Left cardiac atrium (tissue), 4 donors: ENCODE measurements at regions not wholly inside any gene's neighbourhood (a gene's known extent, or its start where the extent isn't known, plus 50 kb on each side); places are given as distances from the start of the nearest gene placed in this dataset.

Experiments used
- ATAC-seq, 2 donors: fragments of 200-7000 bp; cut with Tn5 transposase; one replicate each; pipeline ENCODE4 v1.9.1; 2020; ENCODE audit warnings: mild to moderate bottlenecking in 2 of 2, moderate library complexity in 2 of 2
- DNase-seq: peaks from one replicate; pipeline ENCODE4 v3.0.0-alpha.2; 2020
- intact Hi-C, 2 donors: fragments of 100-400 bp; cut with DNase I; formaldehyde crosslinking; loops; one replicate each; pipeline versions ENCODE4 v1.14.1 to v1.15.1; 2022 to 2023
- donor health status: DM: no; HTN: yes; CAD: no.
- donor health status: DM: no; HTN: yes; CAD: no; lungs with severe emphysema.
- donor health status: DM: yes; HTN: yes; CAD: no.
- donor health status: Dilated cardiomyopathy.

DNA sequence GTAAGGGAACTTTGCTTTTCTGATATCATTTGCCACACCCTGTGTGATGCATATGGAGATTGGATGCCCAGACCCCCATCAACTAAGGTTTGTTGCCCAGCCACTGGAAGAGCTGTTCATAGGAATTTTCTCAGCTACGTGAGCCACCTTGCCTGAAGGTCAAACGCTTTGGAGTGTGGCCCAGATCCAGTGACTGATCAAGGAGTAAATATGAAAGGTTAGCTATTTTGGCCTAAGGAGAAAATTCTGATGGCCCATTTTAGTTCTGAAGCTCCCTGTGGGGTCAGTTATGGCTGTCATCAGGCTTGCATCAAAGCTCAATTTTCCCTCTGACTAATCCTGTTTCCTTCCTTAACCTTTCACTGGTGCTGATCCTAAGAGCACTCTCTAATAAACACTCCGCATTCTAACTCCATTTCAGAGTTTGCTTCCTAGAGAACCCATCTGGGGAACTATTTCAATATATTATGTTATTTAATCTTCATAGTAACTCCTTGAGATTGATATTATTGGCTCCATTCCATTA is 407.7 kb downstream of the SPRY1 start:
- intact Hi-C loops: no loop called here

DNA sequence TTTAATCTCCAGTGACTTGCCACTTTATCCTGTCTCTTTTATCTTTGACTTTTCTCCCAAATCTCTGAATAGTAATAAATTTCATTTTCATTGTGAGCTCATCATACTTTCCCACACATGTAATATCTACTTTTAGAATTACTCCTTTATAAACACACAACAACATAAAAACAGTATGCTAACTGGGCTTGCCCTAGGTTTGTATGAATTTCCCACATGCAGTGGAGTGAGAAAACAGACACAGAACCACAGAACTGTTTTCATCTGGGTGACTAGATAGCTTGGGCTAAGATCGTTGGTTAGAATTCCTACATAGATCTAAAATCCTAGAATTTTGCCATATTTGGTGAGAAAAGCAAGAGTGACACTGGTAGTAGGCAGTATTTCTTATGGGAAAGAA is 409.5 kb downstream of the SPRY1 start:
- DNase-seq (no peak), ATAC-seq (peak in 1 of 2 donors; percentile 41)
- intact Hi-C loops: no loop called here

More for the DNA sequence above, 407.7 kb downstream of the SPRY1 start:
- no peak for DNase-seq
- ATAC-seq: no peak

DNA sequence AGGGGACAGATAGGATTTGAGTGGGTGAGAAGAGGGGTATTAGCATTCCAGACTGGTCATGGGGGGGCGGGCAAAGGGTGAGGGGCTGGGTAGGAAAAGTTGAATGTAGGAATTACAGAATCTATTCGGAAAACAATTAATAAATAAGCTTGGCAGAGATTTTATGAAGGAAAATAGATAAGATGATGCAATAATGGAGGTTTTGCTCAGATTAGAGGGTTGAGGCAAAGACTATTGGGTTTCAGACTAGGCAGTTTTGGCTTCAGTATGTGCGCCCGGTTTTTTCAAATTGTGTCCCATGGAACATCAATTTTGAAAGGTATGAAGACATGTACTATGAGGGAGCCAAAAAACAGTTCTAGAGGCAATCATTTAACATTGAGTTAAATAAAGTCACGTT is 410.6 kb downstream of the SPRY1 start:
- intact Hi-C loops: no loop called here
- DNase-seq (no peak), ATAC-seq (no peak)

DNA sequence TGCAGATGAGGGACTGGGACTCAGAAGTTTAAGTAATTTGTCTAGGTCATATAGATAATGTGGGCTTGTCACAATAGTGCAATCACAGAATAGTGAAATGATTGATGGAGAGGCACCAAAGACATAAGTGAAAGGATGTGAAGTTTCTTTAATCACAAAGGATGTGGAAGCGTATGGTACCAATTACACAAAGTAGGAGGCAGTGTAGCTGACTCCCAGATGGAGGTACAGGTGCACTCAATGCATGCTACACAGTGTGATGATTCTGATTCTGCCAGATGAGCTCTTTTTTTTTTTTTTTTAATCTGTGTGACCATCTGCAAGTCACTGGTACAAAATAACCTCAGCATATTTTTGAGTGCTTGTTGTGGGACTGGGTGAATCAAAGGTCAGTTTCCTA is 411.3 kb downstream of the SPRY1 start:
- ATAC-seq (no peak), DNase-seq (no peak)
- intact Hi-C loops: no loop called here

DNA sequence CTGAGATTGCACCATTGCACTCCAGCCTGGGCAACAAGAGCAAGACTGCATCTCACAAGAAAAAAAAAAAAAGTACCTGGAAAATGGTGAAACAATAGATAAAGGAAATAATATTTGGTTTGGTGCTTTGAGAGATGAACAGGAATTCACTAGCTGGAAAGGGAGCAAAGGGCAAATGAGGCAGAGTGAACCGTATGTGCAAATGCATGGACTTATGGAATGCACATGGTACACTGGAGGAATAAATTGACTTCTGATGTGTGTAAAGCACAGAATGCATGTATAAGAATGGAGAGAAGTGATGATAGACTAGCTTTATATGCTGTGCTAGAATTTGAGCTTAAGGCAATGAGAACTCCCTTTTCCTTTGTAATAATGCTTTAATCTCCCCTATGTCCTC is 413.3 kb downstream of the SPRY1 start:
- ATAC-seq (no peak), DNase-seq (no peak)
- intact Hi-C loops: no loop called here

DNA sequence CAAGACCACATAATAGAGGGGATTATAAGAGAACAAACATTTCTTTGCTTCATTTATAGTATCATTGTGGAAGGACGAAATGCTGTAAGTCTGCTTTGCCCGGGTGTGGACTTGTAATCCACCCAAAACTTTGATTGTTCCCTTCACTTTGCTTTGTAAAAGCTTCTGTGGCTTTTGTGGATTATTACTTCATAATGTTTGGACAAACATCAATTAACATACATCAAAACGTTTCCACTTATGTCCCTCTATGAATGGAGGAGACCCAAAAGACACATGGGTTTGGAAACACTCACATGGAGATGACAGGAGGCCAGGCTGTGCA is 415.4 kb downstream of the SPRY1 start:
- no peak for DNase-seq
- ATAC-seq: no peak
- intact Hi-C loops: no loop called here

DNA sequence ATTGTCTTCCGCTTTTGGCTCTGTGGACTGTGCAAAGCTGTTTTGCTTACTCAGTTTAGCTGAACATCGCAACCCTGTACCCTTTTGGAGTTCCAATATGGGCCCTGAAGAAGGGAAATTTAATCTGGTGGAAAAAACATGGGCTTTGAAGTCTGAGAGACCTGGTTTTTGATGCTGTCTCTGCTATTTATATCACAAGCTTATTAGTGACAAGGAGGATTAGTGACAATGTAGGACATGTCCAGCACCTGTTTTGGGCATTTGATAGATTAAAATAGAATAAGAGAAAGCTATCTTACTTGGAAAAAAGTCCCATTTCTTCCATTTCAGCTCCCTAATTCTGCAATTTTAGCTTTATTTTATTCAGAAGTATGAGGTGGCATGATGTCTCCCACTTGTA is 417.3 kb downstream of the SPRY1 start:
- intact Hi-C loops: no loop called here
- DNase-seq: no peak
- ATAC-seq: no peak

DNA sequence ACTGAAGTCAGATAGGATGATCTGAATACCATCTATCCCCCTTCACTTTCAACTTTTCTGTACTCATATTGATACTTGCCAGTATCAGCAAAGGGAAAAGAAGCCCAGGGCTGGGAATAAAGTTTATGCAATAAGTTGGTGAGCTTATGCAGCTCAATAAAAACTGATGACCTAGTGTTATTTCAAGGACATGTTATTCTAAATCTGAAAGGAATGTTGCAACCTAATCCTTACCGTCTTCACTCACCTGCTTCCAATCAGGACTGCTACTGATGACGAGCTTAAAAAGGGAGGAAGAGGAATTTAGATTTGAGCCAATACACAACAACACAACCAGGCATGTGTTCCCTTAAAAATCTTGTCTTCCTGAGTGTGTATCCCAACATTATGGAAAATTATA is 419.9 kb downstream of the SPRY1 start:
- intact Hi-C loops: no loop called here
- no peak for DNase-seq
- ATAC-seq: peak in 1 of 2 donors; percentile 49

DNA sequence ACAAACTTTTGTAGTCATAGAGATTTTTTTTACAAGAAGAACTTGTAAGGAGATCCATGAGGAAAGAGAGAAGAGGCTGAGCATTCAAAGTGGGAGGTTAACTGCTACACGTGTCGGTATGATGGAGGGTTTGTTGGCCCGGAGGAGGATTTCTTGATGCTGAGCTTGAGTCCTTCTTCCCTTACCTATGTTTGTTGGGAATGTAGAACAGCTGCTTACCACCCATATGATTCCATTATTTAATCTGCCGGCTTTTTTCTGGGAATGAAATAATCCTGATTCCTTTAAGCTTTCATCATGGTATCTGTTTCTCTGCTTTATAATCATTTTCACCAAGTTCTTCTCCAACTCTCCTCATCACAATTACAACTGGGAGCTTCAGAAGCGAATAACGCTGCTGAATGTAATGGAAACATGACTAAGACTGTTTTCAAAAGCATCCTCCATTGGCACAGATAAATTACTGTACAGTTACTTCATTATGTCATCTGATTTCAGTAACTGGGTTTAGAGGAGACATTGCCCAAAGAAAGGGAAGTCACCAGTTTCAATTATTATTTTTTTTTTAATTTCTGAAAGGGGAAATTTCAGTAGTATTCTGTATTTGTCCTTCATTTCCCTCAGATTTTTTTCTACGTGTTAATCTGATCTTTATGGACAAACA is 420.6 kb downstream of the SPRY1 start:
- ATAC-seq (no peak), DNase-seq (no peak)
- intact Hi-C loops: no loop called here

DNA sequence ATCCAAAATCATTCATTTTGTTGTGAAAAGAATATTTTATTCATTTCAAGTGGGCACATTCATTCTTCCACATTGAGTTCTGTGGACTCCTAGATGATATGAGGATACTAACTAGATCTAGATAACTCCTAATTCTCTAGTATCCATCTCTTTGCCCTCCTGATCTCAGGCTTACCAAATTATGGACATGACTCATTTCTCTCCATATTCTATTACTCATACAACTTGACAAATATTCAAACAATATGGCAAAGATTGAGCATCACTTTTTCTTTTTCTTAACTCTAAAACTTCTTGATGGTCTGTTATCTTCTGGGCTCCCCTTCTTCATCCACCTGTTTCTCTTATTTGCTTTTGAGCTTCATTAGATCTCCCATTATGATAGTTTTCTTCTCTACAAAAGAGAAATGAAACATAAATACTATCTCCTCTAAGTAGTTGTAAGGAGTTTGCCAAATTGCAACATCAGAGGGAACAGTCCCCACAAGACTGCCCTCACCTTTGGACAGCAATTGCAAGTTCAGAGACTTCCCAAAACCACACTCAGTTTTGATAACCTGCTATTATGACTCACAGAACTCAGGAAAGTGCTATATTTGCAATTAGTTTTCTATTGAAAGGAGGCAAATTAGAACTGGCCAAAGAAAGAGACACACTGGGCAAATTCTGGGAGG is 422.9 kb downstream of the SPRY1 start:
- DNase-seq (no peak), ATAC-seq (peak in 1 of 2 donors; percentile 33)
- intact Hi-C loops: no loop called here

DNA sequence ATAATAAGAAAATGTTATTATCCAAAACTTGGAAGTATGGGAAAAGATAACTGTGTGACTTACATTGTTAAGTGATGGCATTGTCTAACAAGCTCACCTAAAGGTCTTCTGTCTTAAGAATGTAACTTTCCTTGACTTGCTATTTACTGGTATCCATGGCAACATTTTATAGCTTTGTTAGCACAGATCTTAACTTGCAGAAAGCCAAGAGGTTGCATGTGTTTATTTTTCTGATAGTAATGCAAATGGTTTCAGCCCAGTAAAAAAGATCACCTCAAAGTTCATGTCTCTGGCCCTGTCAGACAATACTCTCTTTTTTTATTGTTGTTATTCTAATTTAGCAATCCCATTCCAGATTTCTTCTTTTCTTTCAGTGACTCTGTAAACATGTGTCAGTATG is 425.3 kb downstream of the SPRY1 start:
- DNase-seq (no peak), ATAC-seq (peak in 1 of 2 donors; percentile 12)
- intact Hi-C loops: no loop called here

DNA sequence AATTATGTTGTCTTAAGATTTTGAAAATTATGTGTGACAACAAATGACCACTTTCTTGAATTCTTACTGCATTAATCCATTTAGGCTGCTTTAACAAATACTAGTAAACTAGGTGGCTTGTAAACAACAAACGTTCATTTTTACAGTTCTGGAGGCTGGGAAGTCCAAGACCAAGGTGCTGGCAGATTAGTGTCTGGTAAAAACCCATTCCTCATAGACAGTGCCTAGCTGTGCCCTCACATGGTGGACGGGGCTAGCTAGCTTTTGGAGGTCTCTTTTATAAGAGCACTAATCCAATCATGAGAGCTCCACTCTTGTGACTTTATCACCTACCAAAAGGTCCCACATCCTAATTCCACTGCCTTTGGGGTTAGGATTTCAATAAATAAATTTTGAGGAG is 425.8 kb downstream of the SPRY1 start:
- no peak for ATAC-seq
- intact Hi-C loops: no loop called here
- DNase-seq: no peak

DNA sequence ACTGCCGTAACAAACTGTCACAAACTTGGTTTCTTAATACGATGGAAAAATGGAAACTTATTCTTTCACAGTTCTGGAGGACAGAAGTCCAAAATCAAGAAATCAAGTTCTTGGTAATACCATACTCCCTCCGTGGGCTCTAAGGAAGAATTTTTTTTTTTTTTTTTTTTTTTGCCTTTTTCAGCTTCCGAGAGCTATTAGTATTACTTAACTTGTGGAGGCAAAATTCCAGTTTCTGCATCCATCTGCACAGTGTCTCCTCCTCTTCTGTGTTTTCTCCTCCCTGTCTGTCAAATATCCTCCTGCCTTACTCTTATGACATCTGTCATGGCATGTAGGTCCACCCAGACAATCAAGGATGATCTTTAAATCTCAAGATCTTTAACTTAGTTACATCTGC is 426.6 kb downstream of the SPRY1 start:
- ATAC-seq (no peak), DNase-seq (no peak)
- intact Hi-C loops: no loop called here

DNA sequence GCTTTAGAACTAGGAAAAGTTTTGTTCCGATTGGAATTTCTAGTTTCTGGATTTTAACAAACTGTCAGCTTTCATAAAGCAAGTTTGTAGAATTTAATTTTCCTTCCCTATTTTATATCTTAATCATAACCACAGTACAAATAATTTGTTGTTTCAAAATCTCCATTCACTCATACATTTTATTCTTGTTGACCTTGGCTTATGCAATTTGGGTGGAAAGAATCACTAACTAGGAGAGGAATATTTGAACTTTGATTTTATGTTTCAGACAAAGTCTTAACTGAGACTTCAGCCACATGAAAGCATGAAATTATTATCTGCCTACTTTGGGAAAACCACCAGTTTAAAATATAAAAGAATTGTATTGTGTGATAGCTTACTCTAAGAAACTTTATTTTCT is 427.9 kb downstream of the SPRY1 start:
- intact Hi-C loops: no loop called here
- ATAC-seq: peak in 1 of 2 donors; percentile 35
- no peak for DNase-seq

DNA sequence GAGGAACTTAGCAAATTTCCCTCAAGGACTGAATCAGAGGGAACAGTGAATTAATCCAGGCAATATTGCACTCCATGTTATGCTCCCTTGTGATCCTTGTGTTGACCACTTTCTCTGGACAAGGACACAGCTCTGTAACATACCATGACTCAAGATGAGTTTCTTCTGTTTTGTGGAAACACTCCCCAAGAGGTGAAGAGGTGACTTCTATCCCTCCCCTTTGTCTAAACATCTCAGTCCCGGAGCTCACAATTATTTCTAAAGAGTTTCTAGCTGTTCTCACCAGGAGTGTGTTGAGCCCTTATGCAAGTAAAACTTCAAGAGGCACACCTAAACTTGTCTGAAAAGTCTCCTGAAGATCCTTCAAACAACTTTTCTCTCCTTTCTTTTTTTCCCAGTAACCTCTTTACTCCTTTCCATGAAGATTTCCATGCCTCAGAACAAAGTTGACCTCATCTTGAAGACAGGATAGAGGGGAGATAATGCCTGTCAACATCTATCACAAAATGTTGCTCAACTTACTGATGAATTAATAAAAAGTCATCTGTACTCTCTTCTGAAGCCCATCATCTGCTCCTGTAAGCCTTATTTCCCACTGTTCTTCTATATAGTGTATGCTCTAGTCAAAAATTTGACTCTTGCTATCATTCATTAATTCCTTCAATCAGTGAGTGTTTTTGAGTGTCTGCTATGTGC is 429.1 kb downstream of the SPRY1 start:
- peak in 1 of 2 donors; percentile 70 for ATAC-seq
- intact Hi-C loops: loop anchor here in 1 of 2 donors (5.0 kb wide), 1 partner anchor 38 kb away; no protein-coding TSS in a partner anchor
- no peak for DNase-seq

DNA sequence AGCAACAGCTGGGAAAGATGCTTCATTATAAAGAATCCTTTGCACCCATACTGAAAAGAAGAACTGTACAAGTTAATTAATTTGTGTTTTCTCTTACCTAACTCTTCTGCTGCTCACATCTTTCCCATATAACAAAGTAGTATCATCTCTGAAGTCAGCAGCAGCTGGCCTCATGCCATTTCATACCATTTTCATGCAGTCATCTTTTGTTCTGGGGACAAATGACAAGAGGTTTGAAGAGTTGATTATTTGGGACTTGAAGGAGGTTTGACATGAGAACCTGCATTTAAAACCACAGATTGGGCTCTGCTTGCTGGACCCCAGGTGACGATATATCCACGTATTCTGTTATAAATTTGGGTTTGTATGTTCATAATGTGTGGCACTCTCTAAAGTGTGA is 430.3 kb downstream of the SPRY1 start:
- peak; percentile 27 to 35 for ATAC-seq
- intact Hi-C loops: loop anchor here in 1 of 2 donors (5.0 kb wide), 1 partner anchor 40 kb away; no protein-coding TSS in a partner anchor
- DNase-seq: peak; percentile 54

DNA sequence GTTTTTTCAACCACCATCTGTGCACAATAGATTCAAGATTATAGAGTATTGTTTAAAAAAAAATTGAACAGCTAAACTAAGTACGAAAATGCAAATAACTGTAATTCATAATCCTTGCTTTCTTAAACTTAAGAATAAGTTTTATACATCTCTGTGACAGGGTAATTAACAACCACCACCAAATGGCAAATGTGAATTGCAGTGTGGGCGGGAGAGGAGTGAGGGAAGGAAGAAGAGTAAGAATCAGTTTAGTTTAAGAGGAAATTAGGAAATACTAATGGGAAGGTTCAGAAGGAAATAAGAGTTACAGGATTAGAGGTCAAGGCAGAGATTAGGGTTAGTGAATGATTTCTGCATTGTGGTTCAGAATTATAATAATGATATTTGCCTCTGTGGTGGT is 430.9 kb downstream of the SPRY1 start:
- ATAC-seq (no peak), DNase-seq (no peak)
- intact Hi-C loops: loop anchor here in 1 of 2 donors (5.0 kb wide), 1 partner anchor 40 kb away; no protein-coding TSS in a partner anchor

DNA sequence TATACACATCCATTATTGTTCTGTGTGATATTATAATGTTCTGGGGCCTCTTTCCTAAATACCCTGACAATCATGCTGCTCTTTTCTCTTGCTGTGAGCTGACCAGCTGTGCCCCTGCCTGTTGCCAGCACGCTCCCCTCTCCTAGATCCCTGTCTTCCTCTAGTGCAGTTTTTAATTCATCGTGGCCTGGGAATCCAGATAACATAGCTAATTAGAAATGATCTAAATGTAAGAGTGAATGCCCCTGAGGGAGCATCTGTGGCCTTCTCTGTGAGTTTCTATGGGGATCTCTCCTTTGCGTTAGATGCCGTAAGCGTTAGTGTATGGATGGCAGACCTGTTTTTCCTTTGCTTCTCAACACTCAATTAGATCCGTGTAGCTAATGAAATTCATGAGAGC is 434.3 kb downstream of the SPRY1 start:
- ATAC-seq (no peak), DNase-seq (no peak)
- intact Hi-C loops: loop anchor here in 1 of 2 donors (5.0 to 10.0 kb wide), 2 partner anchors 114 to 434 kb away; partner anchors contain the start of gene SPRY1

DNA sequence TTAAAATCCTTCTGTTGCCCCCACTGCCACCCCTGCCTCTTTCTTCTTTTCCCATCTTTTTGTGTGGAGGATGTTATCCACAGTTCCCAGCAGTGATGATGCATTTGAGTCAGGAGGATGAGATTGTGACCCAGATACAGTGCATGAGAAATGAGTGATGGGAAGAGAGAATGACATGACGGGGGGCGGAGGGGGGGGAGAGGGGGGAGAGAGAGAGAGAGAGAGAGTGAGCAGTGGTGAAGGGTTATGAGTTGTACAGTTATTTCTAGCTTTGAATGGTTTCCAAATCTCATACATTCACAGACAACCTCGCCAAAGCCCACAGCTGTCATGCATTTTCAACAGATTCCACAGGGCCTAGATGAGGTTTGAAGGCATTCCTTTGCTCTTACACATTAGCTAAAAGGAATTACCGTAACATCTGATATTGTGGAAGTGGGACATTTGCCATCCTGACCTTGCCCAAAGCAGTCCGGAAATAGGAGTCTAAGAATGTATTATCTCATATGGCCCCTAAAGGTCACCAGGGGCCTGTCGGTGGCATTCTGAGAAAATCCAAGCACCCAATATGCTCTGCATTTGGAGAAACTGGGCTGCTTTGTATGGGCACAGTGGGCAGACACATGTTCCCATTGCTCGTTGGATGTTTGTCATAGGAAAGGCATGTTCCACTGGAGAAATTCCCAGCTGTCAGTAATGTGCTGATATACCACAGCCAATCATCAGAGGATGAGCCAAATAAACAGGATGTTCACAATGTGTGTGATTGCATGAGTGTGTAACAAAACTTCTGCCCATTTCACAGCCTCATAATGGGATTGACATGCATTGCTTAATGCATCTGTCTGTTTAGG is 435.8 kb downstream of the SPRY1 start:
- DNase-seq (peak; percentile 70), ATAC-seq (peak; percentile 91 to 95)
- intact Hi-C loops: loop anchor here in 1 of 2 donors (5.0 to 10.0 kb wide), 2 partner anchors 112 to 435 kb away; partner anchors contain the start of gene SPRY1
